ENCODE measurements at regions not wholly inside any gene's neighbourhood (a gene's known extent, or its start where the extent isn't known, plus 50 kb on each side); places are given as distances from the start of the nearest gene placed in this dataset.

DNA sequence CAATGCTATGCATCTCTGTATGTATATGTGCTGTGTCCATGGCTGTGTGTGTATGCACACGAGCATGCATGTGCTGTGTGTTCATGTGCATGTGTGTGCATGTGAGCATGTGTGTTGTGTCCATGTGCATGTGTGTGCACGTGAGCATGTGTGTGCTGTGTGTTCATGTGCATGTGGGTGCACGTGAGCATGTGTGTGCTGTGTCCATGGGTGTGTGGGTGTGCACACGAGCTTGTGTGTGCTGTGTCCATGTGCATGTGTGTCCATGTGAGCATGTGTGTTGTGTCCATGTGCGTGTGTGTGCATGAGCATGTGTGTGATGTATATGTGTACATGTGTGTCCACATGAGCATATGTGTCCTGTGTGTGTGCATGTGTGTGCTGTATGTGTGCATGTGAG, 414.4 kb upstream of the SALL3 start:
- no peak for DNase-seq
- Histone ChIP-seq H3K4me3 (no peak overlapping the region), H3K36me3 (no peaks in the 10 kb centered on the region), H3K9me3 (no peaks in the 10 kb centered on the region), H3K4me1 (no peaks in the 10 kb centered on the region), H3K27ac (no peak overlapping the region), H3K27me3 (ENCODE audit: low read depth) (no peaks in the 10 kb centered on the region)
- TF ChIP-seq, protein P1, sequence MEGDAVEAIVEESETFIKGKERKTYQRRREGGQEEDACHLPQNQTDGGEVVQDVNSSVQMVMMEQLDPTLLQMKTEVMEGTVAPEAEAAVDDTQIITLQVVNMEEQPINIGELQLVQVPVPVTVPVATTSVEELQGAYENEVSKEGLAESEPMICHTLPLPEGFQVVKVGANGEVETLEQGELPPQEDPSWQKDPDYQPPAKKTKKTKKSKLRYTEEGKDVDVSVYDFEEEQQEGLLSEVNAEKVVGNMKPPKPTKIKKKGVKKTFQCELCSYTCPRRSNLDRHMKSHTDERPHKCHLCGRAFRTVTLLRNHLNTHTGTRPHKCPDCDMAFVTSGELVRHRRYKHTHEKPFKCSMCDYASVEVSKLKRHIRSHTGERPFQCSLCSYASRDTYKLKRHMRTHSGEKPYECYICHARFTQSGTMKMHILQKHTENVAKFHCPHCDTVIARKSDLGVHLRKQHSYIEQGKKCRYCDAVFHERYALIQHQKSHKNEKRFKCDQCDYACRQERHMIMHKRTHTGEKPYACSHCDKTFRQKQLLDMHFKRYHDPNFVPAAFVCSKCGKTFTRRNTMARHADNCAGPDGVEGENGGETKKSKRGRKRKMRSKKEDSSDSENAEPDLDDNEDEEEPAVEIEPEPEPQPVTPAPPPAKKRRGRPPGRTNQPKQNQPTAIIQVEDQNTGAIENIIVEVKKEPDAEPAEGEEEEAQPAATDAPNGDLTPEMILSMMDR (IDR thresholded peaks at IDR 0.05): no peak
- intact Hi-C loops (cut with DNase I): no loop called here
- peak in 1 of 2 donors; percentile 15 for ATAC-seq

DNA sequence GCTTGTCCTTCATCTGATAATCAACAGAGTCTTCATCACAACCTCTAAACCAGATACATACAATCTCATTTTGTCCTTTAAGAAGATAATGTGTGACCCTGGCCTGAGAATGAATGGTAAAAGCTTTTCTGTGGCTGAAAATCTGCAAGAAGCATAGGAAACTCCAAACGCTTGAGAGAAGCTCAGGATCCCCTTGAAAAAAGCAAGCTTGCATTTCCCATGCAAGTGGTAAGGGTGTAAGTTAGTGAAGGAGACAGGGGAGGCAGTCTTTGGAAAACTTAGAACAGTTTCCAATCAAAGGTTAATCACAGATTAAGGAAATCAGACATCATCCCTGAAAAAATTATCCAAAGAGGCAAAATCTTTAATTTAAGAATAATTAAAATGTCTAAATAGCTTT, 413.6 kb upstream of the SALL3 start:
- ATAC-seq: no peak
- H3K4me3 ChIP-seq: no peak overlapping the region
- H3K27ac ChIP-seq: no peak overlapping the region
- H3K36me3 ChIP-seq: no peaks in the 10 kb centered on the region
- H3K27me3 ChIP-seq (ENCODE audit: low read depth): no peaks in the 10 kb centered on the region
- TF ChIP-seq, protein P1 (IDR thresholded peaks at IDR 0.05): no peak
- H3K9me3 ChIP-seq: no peaks in the 10 kb centered on the region
- intact Hi-C loops (cut with DNase I): no loop called here
- no peak for DNase-seq
- no peaks in the 10 kb centered on the region for H3K4me1 ChIP-seq

- Histone ChIP-seq H3K36me3 (no peaks in the 10 kb centered on the region), H3K4me3 (no peak overlapping the region), H3K9me3 (no peaks in the 10 kb centered on the region), H3K4me1 (no peaks in the 10 kb centered on the region), H3K27ac (no peak overlapping the region), H3K27me3 (ENCODE audit: low read depth) (no peaks in the 10 kb centered on the region)
- ATAC-seq: no peak
- intact Hi-C loops (cut with DNase I): no loop called here
- TF ChIP-seq, protein P1 (IDR thresholded peaks at IDR 0.05): no peak
- DNase-seq: no peak
Measured at GRCh38 chr18:78566720-78567119, 412.9 kb upstream of the SALL3 start.

DNA sequence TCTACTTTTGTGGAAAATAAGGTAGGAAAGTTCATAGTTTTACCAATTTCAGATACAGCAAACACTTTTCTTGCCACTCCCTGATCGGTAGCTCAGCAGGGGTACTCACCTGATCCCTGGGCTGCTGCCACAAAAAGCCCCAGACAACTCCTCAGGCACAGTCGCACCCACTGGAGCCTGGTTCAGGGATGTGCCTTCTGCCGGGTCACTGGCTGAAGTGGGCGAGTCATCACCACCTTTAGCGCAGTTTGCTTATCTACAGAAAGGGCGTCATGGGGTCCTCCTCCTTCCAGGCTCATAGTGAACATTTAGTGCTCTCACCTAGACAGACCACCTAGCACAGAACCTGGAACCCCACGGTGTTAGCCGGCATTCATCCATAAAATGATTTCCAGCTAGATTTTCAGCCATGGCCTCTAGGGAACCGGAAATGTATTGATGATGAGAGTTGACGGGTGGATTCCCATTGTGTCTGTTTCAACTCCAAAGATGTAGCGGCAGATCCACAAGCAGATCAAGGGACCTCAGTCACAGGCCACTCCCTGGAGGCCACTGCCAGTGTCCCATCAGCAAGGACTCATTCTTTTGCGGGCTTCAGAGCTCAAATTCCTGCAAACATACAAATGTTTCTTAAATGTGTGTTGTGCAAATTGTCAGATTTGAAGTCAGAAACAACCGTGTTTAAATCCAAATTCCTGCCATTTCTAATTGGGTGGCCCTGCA, 408.4 kb upstream of the SALL3 start:
- Histone ChIP-seq H3K36me3 (no peaks in the 10 kb centered on the region), H3K27me3 (ENCODE audit: low read depth) (no peaks in the 10 kb centered on the region), H3K4me1 (no peaks in the 10 kb centered on the region), H3K4me3 (no peak overlapping the region), H3K27ac (no peak overlapping the region), H3K9me3 (peaks cover 8% of the 10 kb centered on the region)
- TF ChIP-seq, protein P1 (IDR thresholded peaks at IDR 0.05): no peak
- no peak for DNase-seq
- intact Hi-C loops (cut with DNase I): no loop called here
- no peak for ATAC-seq

- intact Hi-C loops (cut with DNase I): no loop called here
- ATAC-seq (peak in 1 of 2 donors; percentile 41), DNase-seq (no peak)
- no peak overlapping the region for H3K4me3 ChIP-seq
- no peaks in the 10 kb centered on the region for H3K4me1 ChIP-seq
- TF ChIP-seq, protein P1 (IDR thresholded peaks at IDR 0.05): no peak
- H3K27me3 ChIP-seq (ENCODE audit: low read depth): no peaks in the 10 kb centered on the region
- H3K36me3 ChIP-seq: no peaks in the 10 kb centered on the region
- peaks cover 8% of the 10 kb centered on the region for H3K9me3 ChIP-seq
- H3K27ac ChIP-seq: no peak overlapping the region
Measured at GRCh38 chr18:78571831-78572347, 407.7 kb upstream of the SALL3 start.

Measured in lower lobe of right lung (tissue), 2 donors.